Progenitor cell of endocrine pancreas (in vitro differentiated cells): ENCODE measurements at regions not wholly inside any gene's neighbourhood (a gene's known extent, or its start where the extent isn't known, plus 50 kb on each side); places are given as distances from the start of the nearest gene placed in this dataset.
"Not testable (repeated sequence)": the region's sequence is repeated elsewhere in the genome, so short reads cannot be mapped to it uniquely, and the experiment has no call there.

Source experiments
- DNase-seq: peaks from one replicate; pipeline ENCODE4 v3.0.0; 2021; ENCODE audit warnings: low spot score; ENCODE audit not compliant: unreplicated experiment
- H3K27ac Mint-ChIP-seq: 2 replicates; pipeline ENCODE4 v1.8.0; 2021; ENCODE audit warnings: mild to moderate bottlenecking, moderate library complexity, mixed read lengths
- H3K27me3 Mint-ChIP-seq: 2 replicates; pipeline ENCODE4 v1.8.0; 2021; ENCODE audit warnings: mixed read lengths
- H3K36me3 Mint-ChIP-seq: 2 replicates; pipeline ENCODE4 v1.8.0; 2022; ENCODE audit warnings: mixed read lengths; ENCODE audit not compliant: insufficient read depth
- H3K4me1 Mint-ChIP-seq: 2 replicates; pipeline ENCODE4 v1.8.0; 2021; ENCODE audit warnings: low read depth, mixed read lengths
- H3K4me3 Mint-ChIP-seq: 2 replicates; pipeline ENCODE4 v1.8.0; 2021; ENCODE audit warnings: low read depth, mild to moderate bottlenecking, moderate library complexity, mixed read lengths
- H3K9me3 Mint-ChIP-seq: 2 replicates; pipeline ENCODE4 v1.8.0; 2021; ENCODE audit warnings: low read depth, mixed read lengths
- TF ChIP-seq, protein P1 (sequence below): fragments of 200-600 bp; sonication (generic); IDR thresholded peaks from one replicate; pipeline ENCODE4 v1.5.0; 2021; ENCODE audit warnings: antibody characterized with exemption, mild to moderate bottlenecking; ENCODE audit not compliant: unreplicated experiment

- H3K4me3 Mint-ChIP-seq: no peak overlapping the region
- H3K4me1 Mint-ChIP-seq: no peaks in the 10 kb centered on the region
- no peak overlapping the region for H3K27ac Mint-ChIP-seq
- H3K27me3 Mint-ChIP-seq: no peaks in the 10 kb centered on the region
- peaks cover 3% of the 10 kb centered on the region for H3K9me3 Mint-ChIP-seq
- TF ChIP-seq, protein P1, sequence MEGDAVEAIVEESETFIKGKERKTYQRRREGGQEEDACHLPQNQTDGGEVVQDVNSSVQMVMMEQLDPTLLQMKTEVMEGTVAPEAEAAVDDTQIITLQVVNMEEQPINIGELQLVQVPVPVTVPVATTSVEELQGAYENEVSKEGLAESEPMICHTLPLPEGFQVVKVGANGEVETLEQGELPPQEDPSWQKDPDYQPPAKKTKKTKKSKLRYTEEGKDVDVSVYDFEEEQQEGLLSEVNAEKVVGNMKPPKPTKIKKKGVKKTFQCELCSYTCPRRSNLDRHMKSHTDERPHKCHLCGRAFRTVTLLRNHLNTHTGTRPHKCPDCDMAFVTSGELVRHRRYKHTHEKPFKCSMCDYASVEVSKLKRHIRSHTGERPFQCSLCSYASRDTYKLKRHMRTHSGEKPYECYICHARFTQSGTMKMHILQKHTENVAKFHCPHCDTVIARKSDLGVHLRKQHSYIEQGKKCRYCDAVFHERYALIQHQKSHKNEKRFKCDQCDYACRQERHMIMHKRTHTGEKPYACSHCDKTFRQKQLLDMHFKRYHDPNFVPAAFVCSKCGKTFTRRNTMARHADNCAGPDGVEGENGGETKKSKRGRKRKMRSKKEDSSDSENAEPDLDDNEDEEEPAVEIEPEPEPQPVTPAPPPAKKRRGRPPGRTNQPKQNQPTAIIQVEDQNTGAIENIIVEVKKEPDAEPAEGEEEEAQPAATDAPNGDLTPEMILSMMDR: peak; percentile 59
- no peak for DNase-seq
- H3K36me3 Mint-ChIP-seq: no peaks in the 10 kb centered on the region
These were observed 88.9 kb upstream of the OSBPL11 start for GRCh38 chr3:125684199-125684598.

DNA sequence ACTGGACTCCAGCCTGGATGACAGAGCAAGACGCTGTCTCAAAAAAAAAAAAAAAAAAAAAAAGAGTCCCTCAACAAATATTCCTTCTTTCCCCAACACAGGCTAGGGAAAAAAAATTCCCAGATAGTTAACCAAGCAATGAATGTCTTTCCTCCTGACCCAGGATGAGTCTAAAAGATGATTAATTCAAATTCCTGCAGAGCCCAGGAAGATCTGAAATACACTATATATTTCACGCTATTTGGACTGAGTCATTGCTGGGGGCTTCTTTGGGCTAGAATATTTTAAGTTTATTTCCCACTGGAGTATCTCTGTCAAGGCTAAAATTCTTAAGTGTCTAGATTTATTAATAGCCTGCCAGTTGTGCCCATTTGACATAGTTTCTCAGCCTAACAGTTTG lies 90.4 kb upstream of the OSBPL11 start:
- H3K9me3 Mint-ChIP-seq, DNase-seq, H3K27ac Mint-ChIP-seq, H3K36me3 Mint-ChIP-seq, H3K4me3 Mint-ChIP-seq, H3K27me3 Mint-ChIP-seq, H3K4me1 Mint-ChIP-seq: not testable (repeated sequence)

- H3K36me3 Mint-ChIP-seq: no peaks in the 10 kb centered on the region
These were observed 97.1 kb upstream of the OSBPL11 start for GRCh38 chr3:125692361-125692760.

GRCh38 chr3:125693887-125694286 lies 98.6 kb upstream of the OSBPL11 start:
- Mint-ChIP-seq H3K4me1 (peaks cover 20% of the 10 kb centered on the region), H3K4me3 (no peak overlapping the region), H3K36me3 (no peaks in the 10 kb centered on the region), H3K27ac (no peak overlapping the region), H3K27me3 (no peaks in the 10 kb centered on the region), H3K9me3 (no peaks in the 10 kb centered on the region)
- TF ChIP-seq, protein P1: no peak
- DNase-seq: no peak

More at GRCh38 chr3:125692361-125692760, 97.1 kb upstream of the OSBPL11 start:
- TF ChIP-seq, protein P1: no peak
- Mint-ChIP-seq H3K9me3 (no peaks in the 10 kb centered on the region), H3K27me3 (no peaks in the 10 kb centered on the region), H3K27ac (no peak overlapping the region), H3K4me1 (peaks cover 15% of the 10 kb centered on the region), H3K4me3 (no peak overlapping the region)
- DNase-seq: no peak

GRCh38 chr3:125694761-125695294 lies 99.5 kb upstream of the OSBPL11 start:
- Mint-ChIP-seq H3K27ac (no peak overlapping the region), H3K4me1 (peaks cover 20% of the 10 kb centered on the region), H3K9me3 (no peaks in the 10 kb centered on the region), H3K4me3 (no peak overlapping the region), H3K27me3 (no peaks in the 10 kb centered on the region), H3K36me3 (no peaks in the 10 kb centered on the region)
- no peak for DNase-seq
- TF ChIP-seq, protein P1: no peak

- Mint-ChIP-seq H3K4me1 (peaks cover 20% of the 10 kb centered on the region), H3K36me3 (no peaks in the 10 kb centered on the region), H3K27me3 (no peaks in the 10 kb centered on the region), H3K9me3 (no peaks in the 10 kb centered on the region), H3K27ac (no peak overlapping the region), H3K4me3 (no peak overlapping the region)
- no peak for DNase-seq
- TF ChIP-seq, protein P1: no peak
These were observed 100.4 kb upstream of the OSBPL11 start for GRCh38 chr3:125695688-125696087.

DNA sequence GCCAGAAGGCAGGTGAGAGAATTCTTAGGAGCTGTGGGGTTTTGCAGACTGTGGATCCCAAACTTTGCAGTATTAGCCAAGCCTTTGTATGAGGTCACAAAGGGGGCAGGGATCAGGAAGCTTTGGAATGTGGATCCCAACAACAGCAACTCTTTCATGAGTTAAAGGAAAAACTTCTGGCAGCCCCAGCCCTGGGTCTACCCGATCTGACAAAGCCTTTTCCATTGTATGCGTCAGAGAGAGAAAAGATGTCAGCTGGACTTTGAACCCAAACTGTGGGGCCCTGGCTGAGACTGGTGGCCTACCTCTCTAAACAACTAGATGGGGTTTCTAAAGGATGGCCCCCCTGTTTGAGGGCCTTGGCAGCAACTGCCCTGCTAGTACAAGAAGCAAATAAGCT lies 101.8 kb upstream of the OSBPL11 start:
- not testable (repeated sequence) for H3K36me3 Mint-ChIP-seq, H3K27me3 Mint-ChIP-seq, DNase-seq, H3K9me3 Mint-ChIP-seq, H3K4me3 Mint-ChIP-seq
- peak overlapping the region; percentile 33 for H3K27ac Mint-ChIP-seq
- peaks cover 20% of the 10 kb centered on the region for H3K4me1 Mint-ChIP-seq

- not testable (repeated sequence) for H3K27me3 Mint-ChIP-seq, DNase-seq, H3K4me3 Mint-ChIP-seq, H3K27ac Mint-ChIP-seq, H3K9me3 Mint-ChIP-seq, H3K36me3 Mint-ChIP-seq
- H3K4me1 Mint-ChIP-seq: peaks cover 20% of the 10 kb centered on the region
These were observed 102.8 kb upstream of the OSBPL11 start for GRCh38 chr3:125697979-125698640.
